B cell (primary cell): ENCODE measurements at regions not wholly inside any gene's neighbourhood (a gene's known extent, or its start where the extent isn't known, plus 50 kb on each side); places are given as distances from the start of the nearest gene placed in this dataset.
"Not testable (repeated sequence)": the region's sequence is repeated elsewhere in the genome, so short reads cannot be mapped to it uniquely, and the experiment has no call there.

ENCODE experiments used
- ATAC-seq: fragments of 200-7000 bp; cut with Tn5 transposase; one replicate; pipeline ENCODE4 v1.10.0; 2021; ENCODE audit warnings: low read depth, mild to moderate bottlenecking, moderate number of reproducible peaks, moderate library complexity
- CTCF ChIA-PET: fragments of 350-600 bp; sonication (Branson Sonifier 250); formaldehyde crosslinking; loops from one replicate; lab custom pipeline; 2021; ENCODE audit warnings: antibody characterized with exemption, inconsistent platforms; lab: Charles Lee
- POLR2A ChIA-PET: fragments of 350-600 bp; sonication (Branson Sonifier 250); formaldehyde crosslinking; loops from one replicate; lab custom pipeline; 2021; ENCODE audit warnings: antibody characterized with exemption; lab: Charles Lee
- DNase-seq: peaks from one replicate; pipeline ENCODE4 v3.0.0; 2013
- H2AFZ ChIP-seq: 2 replicates; pipeline ENCODE4 v1.6.1; 2012; ENCODE audit warnings: mild to moderate bottlenecking, low read depth, low read length; ENCODE audit not compliant: insufficient read depth, poor library complexity, severe bottlenecking
- H3K27ac ChIP-seq, 2 donors: 1 replicate in 1 of 2; 2 replicates in 1 of 2; pipeline ENCODE4 v1.5.1; 2012 to 2013; ENCODE audit warnings: low read length in 2 of 2, mild to moderate bottlenecking in 2 of 2, moderate library complexity in 1 of 2
- H3K27me3 ChIP-seq, 4 experiments: fragments of 200-600 bp in 1 of 4; sonication (generic) in 1 of 4; replicated peaks in 1 of 4; 1 replicate in 2 of 4; 2 replicates in 2 of 4; pipeline versions ENCODE4 v1.6.1 to v1.7.0; 2013 to 2016; ENCODE audit warnings: low read length in 3 of 4, mild to moderate bottlenecking in 2 of 4, mixed read lengths in 1 of 4, moderate library complexity in 1 of 4; ENCODE audit not compliant: insufficient read depth in 4 of 4, control insufficient read depth in 3 of 4; ENCODE audit errors: control extremely low read depth in 1 of 4
- H3K36me3 ChIP-seq, 2 experiments: replicated peaks in 1 of 2; 1 replicate in 1 of 2; 2 replicates in 1 of 2; pipeline versions ENCODE4 v1.6.1 to v1.7.1; 2013; ENCODE audit warnings: low read length in 1 of 2; ENCODE audit not compliant: insufficient read depth in 2 of 2, control insufficient read depth in 1 of 2; ENCODE audit errors: control extremely low read depth in 1 of 2, extremely low read depth in 1 of 2
- H3K4me1 ChIP-seq, 2 donors: fragments of 200-600 bp in 1 of 2; sonication (generic) in 1 of 2; 1 replicate in 1 of 2; 2 replicates in 1 of 2; pipeline versions ENCODE4 v1.5.1 to v1.6.1; 2013 to 2017; ENCODE audit warnings: low read length in 2 of 2; ENCODE audit not compliant: control insufficient read depth in 2 of 2, insufficient read depth in 2 of 2
- H3K4me2 ChIP-seq: replicated peaks from 2 replicates; pipeline ENCODE3; 2012; ENCODE audit warnings: mild to moderate bottlenecking, low read depth, low read length; ENCODE audit not compliant: poor library complexity, severe bottlenecking
- H3K4me3 ChIP-seq, 5 experiments: fragments of 200-600 bp in 1 of 5; sonication (generic) in 1 of 5; 1 replicate in 3 of 5; 2 replicates in 2 of 5; pipeline versions ENCODE4 v1.5.1 to v1.7.0; 2011 to 2016; ENCODE audit warnings: low read length in 4 of 5, mild to moderate bottlenecking in 4 of 5, low read depth in 2 of 5, control low read depth in 1 of 5, moderate library complexity in 1 of 5; ENCODE audit not compliant: insufficient read depth in 1 of 5; ENCODE audit errors: control extremely low read depth in 1 of 5, extremely low read depth in 1 of 5
- H3K79me2 ChIP-seq: fragments of 200-600 bp; sonication (generic); one replicate; pipeline ENCODE4 v1.6.0; 2016; ENCODE audit warnings: low read length; ENCODE audit not compliant: control insufficient read depth, insufficient read depth
- H3K9ac ChIP-seq: fragments of 200-600 bp; sonication (generic); 2 replicates; pipeline ENCODE4 v1.6.1; 2017; ENCODE audit warnings: mild to moderate bottlenecking, low read length, moderate library complexity
- H3K9me3 ChIP-seq, 3 donors: one replicate each; pipeline versions ENCODE4 v1.6.1 to v1.7.1; 2013; ENCODE audit warnings: low read length in 2 of 3; ENCODE audit not compliant: control insufficient read depth in 2 of 3, insufficient read depth in 1 of 3; ENCODE audit errors: control extremely low read depth in 1 of 3
- H4K20me1 ChIP-seq: 2 replicates; pipeline ENCODE4 v1.6.0; 2012; ENCODE audit warnings: mild to moderate bottlenecking, low read length; ENCODE audit not compliant: insufficient read depth, control insufficient read depth, poor library complexity, severe bottlenecking
- H3K27ac Mint-ChIP-seq: one replicate; pipeline ENCODE4 v1.8.0; 2021; ENCODE audit warnings: mixed read lengths
- H3K27me3 Mint-ChIP-seq: one replicate; pipeline ENCODE4 v1.8.0; 2021; ENCODE audit warnings: mixed read lengths
- H3K4me1 Mint-ChIP-seq: one replicate; pipeline ENCODE4 v1.8.0; 2021; ENCODE audit warnings: mixed read lengths
- H3K4me3 Mint-ChIP-seq: one replicate; pipeline ENCODE4 v1.8.0; 2021; ENCODE audit warnings: mixed read lengths
- H3K9me3 Mint-ChIP-seq: one replicate; pipeline ENCODE4 v1.8.0; 2022; ENCODE audit warnings: mixed read lengths; ENCODE audit not compliant: insufficient read depth
- EZH2 ChIP-seq: IDR thresholded peaks from 2 replicates; pipeline ENCODE4 v1.6.1; 2012; ENCODE audit warnings: borderline replicate concordance, low read depth, mild to moderate bottlenecking, moderate library complexity, low read length; ENCODE audit not compliant: insufficient read depth, poor library complexity, severe bottlenecking
- WGBS: methylation state at CpG from one replicate; pipeline ENCODE4 v1.1.5; 2013; ENCODE audit warnings: missing lambda C conversion rate; ENCODE audit not compliant: insufficient coverage; 5-methylcytosine and 5-hydroxymethylcytosine counted together
- intact Hi-C: fragments of 100-400 bp; cut with micrococcal nuclease; formaldehyde crosslinking; loops from one replicate; pipeline ENCODE4 v1.10.0; 2022
- TF ChIP-seq, protein P1 (sequence below): fragments of 200-600 bp; IDR thresholded peaks from one replicate; pipeline ENCODE4 v1.8.0; 2022; ENCODE audit warnings: antibody characterized with exemption, mild to moderate bottlenecking

DNA sequence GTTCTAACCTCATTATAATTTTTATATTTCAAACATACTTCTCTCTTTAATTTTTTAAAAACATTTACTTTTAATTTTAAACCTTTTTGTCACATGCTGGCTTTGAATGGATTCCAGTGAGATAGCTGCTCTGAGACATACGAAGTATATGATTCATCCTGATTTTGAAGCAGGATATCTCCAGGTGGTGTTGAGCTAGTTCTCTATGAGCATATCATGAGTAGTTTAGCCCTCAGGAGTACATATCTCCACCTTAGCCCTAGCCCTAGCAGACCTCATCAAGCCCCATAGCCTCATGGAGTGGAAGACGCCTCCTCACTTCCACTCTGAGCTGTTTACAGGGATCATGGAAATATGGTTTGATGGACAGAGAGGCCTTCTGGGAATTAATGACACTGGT lies 183.2 kb upstream of the C21orf91 start:
- H2AFZ ChIP-seq, result no peak overlapping the region
- H3K27ac ChIP-seq, result no peak overlapping the region
- no peak overlapping the region for H3K9ac ChIP-seq
- Mint-ChIP-seq H3K4me1 (no peaks in the 10 kb centered on the region), H3K4me3 (no peak overlapping the region), H3K27me3 (no peaks in the 10 kb centered on the region), H3K9me3 (peaks cover under 1% of the 10 kb centered on the region), H3K27ac (no peak overlapping the region)
- no peaks in the 10 kb centered on the region for H3K27me3 ChIP-seq
- DNase-seq (no peak), ATAC-seq (no peak)
- no peak overlapping the region for H3K4me3 ChIP-seq
- H3K4me2 ChIP-seq, result no peak overlapping the region
- H3K4me1 ChIP-seq, result peaks cover 0 to 4% of the 10 kb centered on the region in 2 donors
- H4K20me1 ChIP-seq, result no peaks in the 10 kb centered on the region
- peaks cover 0 to 8% (median 2%) of the 10 kb centered on the region in 3 donors for H3K9me3 ChIP-seq
- no peak for TF ChIP-seq EZH2
- TF ChIP-seq, protein P1, sequence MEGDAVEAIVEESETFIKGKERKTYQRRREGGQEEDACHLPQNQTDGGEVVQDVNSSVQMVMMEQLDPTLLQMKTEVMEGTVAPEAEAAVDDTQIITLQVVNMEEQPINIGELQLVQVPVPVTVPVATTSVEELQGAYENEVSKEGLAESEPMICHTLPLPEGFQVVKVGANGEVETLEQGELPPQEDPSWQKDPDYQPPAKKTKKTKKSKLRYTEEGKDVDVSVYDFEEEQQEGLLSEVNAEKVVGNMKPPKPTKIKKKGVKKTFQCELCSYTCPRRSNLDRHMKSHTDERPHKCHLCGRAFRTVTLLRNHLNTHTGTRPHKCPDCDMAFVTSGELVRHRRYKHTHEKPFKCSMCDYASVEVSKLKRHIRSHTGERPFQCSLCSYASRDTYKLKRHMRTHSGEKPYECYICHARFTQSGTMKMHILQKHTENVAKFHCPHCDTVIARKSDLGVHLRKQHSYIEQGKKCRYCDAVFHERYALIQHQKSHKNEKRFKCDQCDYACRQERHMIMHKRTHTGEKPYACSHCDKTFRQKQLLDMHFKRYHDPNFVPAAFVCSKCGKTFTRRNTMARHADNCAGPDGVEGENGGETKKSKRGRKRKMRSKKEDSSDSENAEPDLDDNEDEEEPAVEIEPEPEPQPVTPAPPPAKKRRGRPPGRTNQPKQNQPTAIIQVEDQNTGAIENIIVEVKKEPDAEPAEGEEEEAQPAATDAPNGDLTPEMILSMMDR, result no peak
- CTCF ChIA-PET, result no interaction called here
- POLR2A ChIA-PET, result no interaction called here
- intact Hi-C loops, result no loop called here
- H3K36me3 ChIP-seq, result no peaks in the 10 kb centered on the region
- no peaks in the 10 kb centered on the region for H3K79me2 ChIP-seq
- WGBS, result no CpG with 5 or more reads among the region's 2 CpGs

DNA sequence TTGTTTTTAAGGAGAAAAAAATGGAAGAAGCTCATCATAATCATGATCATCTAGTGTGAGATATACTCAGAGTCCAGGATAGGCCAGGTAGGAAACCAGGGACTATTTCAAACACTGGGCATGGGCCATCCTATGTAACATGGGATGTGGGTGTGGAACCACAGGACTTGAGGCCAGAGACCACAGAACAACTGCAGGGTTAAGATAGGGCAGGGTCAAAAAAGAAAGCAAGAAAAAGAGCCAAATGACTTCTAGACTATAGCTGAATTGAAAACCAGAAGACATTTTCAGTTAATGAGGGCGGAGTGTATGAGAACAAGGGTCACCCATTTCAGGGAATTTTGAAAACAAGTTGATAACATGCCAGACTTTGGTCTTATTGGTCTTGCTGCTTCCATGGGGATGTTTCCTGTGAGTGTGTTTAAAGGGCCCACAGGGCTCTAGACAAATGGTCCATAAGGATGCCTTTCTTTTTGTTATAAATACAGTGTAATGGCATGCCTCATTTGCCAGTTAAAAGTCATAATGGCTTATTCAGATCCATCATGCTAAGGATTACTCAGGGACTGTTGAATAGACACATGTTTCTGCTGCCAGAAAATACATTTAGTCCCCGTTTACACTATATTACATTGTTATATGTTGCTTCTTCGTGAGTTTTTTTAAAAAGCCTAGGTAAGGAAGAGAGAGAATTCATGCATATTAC lies 182.0 kb upstream of the C21orf91 start:
- no peaks in the 10 kb centered on the region for H3K27me3 ChIP-seq
- peaks cover 0 to 4% of the 10 kb centered on the region in 2 donors for H3K4me1 ChIP-seq
- no peak overlapping the region for H2AFZ ChIP-seq
- no peak overlapping the region for H3K27ac Mint-ChIP-seq
- H3K36me3 ChIP-seq, result no peaks in the 10 kb centered on the region
- TF ChIP-seq, protein P1, result no peak
- TF ChIP-seq EZH2, result no peak
- H3K9me3 Mint-ChIP-seq, result peaks cover 6% of the 10 kb centered on the region
- H3K9ac ChIP-seq, result no peak overlapping the region
- peaks cover 0 to 8% (median 2%) of the 10 kb centered on the region in 3 donors for H3K9me3 ChIP-seq
- H3K4me2 ChIP-seq, result no peak overlapping the region
- no peaks in the 10 kb centered on the region for H3K4me1 Mint-ChIP-seq
- no peaks in the 10 kb centered on the region for H4K20me1 ChIP-seq
- no peak overlapping the region for H3K4me3 ChIP-seq
- 83% methylated on average over 1 of the region's 3 CpGs for WGBS
- intact Hi-C loops, result no loop called here
- DNase-seq (no peak), ATAC-seq (no peak)
- POLR2A ChIA-PET, result no interaction called here
- no peak overlapping the region for H3K4me3 Mint-ChIP-seq
- H3K27ac ChIP-seq, result no peak overlapping the region
- H3K79me2 ChIP-seq, result no peaks in the 10 kb centered on the region
- no peaks in the 10 kb centered on the region for H3K27me3 Mint-ChIP-seq
- CTCF ChIA-PET, result no interaction called here

DNA sequence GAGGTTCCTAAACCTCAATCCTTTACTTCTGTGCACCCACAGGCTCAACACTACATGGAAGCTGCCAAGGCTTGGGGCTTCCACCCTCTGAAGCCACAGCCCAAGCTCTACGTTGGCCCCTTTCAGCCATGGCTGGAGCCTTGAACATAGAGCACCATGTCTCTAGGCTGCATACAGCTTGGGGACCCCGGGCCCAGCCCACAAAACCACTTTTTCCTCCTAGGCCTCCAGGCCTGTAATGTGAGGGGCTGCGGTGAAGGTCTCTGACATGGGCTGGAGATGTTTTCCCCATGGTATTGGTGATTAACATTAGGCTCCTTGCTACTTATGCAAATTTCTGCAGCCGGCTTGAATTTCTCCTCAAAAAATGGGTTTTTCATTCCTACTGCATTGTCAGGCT lies 179.4 kb upstream of the C21orf91 start:
- DNase-seq, H3K27me3 ChIP-seq, H3K4me1 Mint-ChIP-seq, H3K4me3 Mint-ChIP-seq, H3K9ac ChIP-seq, H3K9me3 Mint-ChIP-seq, H3K36me3 ChIP-seq, intact Hi-C loops, H3K79me2 ChIP-seq, H3K4me2 ChIP-seq, H3K4me1 ChIP-seq, H3K27ac ChIP-seq, H4K20me1 ChIP-seq, H3K27me3 Mint-ChIP-seq, POLR2A ChIA-PET, CTCF ChIA-PET, H3K27ac Mint-ChIP-seq, ATAC-seq, H3K4me3 ChIP-seq, H2AFZ ChIP-seq: not testable (repeated sequence)
- 90% methylated on average over 2 of the region's 4 CpGs for WGBS
- H3K9me3 ChIP-seq, result peaks cover 0 to 18% (median 2%) of the 10 kb centered on the region in 3 donors
